ENCODE measurements at regions not wholly inside any gene's neighbourhood (a gene's known extent, or its start where the extent isn't known, plus 50 kb on each side); places are given as distances from the start of the nearest gene placed in this dataset.
"Not testable (repeated sequence)": the region's sequence is repeated elsewhere in the genome, so short reads cannot be mapped to it uniquely, and the experiment has no call there.

- FAIRE-seq = no peak
Measured at GRCh38 chr10:106044503-106044902, 1120.0 kb downstream of the SORCS1 start.

- FAIRE-seq = no peak
Measured at GRCh38 chr10:106043863-106044262, 1120.6 kb downstream of the SORCS1 start.

- no peak for FAIRE-seq
Measured at GRCh38 chr10:106038246-106038645, 1126.3 kb downstream of the SORCS1 start.

GRCh38 chr10:106033065-106033464, 1131.4 kb downstream of the SORCS1 start:
- FAIRE-seq = no peak

DNA sequence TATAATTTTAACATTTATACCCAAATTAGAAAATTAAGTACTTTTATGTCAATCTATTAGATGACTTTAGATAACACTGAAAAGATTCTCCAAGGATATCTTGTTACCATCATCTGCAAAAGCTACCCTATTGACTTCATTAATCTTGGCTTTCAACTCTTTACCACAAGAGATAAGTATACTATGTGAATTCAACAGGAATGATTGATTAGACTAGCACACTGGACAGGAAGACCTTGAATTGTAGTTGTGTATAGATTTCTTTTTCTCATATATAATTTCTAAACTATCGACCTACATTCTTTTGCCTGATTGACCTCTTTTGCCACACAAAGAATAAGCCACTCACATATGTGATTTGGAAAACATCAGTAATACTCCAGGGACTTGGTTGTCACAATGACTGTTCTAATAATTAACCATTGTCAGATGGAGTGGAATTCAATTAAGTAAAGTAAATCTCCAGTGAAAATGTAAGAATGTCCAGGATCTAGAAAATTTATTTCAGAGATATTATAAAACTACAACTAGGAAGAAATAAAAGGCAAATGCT, 1132.0 kb downstream of the SORCS1 start:
- no peak for FAIRE-seq

DNA sequence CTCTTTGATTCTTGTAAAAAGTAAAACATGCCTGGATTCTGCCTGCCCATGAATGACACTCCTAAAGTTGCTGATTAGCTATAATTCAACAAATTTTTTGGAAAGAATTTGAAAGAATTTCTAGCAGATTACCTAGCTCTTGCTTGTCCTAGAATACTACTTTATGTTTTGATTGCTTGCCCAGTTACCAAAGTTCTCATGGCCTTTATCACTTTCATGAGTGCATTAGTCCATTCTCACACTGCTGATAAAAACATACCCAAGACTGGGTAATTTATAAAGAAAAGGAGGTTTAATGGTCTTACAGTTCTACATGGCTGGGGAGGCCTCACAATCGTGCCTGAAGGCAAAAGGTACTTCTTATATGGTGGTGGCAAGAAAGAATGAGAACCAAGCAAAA, 1137.3 kb downstream of the SORCS1 start:
- FAIRE-seq = no peak

GRCh38 chr10:106025208-106025811, 1139.2 kb downstream of the SORCS1 start:
- FAIRE-seq = no peak

- no peak for FAIRE-seq
Measured at GRCh38 chr10:106023329-106023728, 1141.2 kb downstream of the SORCS1 start.

DNA sequence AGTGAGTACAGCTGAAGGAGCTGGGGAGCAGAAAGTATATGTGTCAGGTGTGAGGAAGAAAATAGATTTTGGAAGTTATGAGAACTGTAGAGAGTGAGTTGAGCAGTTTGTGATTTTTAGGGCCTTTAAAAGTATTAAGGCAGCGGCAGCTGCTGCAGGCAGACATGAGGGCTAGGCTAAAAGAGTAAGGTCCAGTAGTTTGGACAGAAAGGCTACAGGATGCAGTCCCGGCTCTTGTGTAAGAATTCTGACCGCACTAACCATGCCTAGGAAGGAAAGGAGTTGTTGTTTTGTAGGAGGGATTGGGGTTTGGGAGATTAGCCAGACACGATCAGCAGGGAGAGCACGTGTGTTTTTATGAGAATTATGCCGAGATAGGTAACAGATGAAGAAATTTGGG, 1144.9 kb downstream of the SORCS1 start:
- FAIRE-seq = not testable (repeated sequence)

- FAIRE-seq = not testable (repeated sequence)
Measured at GRCh38 chr10:106015369-106016199, 1148.9 kb downstream of the SORCS1 start.

DNA sequence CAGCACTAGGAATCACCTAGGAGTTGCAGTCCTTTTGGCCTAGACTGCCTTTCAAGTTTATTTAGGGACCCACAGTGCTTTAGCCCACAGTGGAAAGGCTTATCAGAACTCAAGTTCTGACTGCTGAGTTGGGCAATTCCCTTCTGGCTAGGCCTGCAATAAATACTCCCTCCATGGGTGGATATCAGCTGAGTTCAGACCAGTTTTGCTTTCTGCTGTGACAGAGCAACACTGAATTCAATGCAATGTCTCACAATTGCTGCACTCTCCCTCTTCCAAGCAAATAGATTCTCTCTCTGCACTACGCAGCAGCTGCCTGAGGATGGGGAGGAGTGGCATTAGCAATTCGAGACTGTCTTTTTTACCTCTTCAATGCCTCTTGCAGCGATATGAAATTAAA, 1153.3 kb downstream of the SORCS1 start:
- FAIRE-seq = no peak

- FAIRE-seq = no peak
Measured at GRCh38 chr10:106000721-106001120, 1163.8 kb downstream of the SORCS1 start.

GRCh38 chr10:105993609-105994008, 1170.9 kb downstream of the SORCS1 start:
- no peak for FAIRE-seq

DNA sequence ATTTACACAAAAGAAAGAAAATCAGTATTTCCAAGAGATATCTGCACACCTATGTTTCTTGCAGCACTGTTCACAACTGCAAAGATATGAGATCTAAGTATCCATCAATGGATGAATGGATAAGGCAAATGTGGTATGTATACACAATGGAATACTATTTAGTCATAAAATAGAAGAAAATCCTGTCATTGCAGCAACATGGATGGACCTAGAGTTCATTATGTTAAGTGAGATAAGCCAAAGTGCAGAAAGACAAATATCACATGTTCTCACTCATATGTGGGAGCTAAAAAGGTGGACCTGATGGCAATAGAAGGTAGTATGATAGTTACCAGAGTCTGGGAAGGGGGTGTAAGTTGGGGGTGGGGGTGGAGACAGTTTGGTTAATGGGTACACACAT, 1171.6 kb downstream of the SORCS1 start:
- no peak for FAIRE-seq

DNA sequence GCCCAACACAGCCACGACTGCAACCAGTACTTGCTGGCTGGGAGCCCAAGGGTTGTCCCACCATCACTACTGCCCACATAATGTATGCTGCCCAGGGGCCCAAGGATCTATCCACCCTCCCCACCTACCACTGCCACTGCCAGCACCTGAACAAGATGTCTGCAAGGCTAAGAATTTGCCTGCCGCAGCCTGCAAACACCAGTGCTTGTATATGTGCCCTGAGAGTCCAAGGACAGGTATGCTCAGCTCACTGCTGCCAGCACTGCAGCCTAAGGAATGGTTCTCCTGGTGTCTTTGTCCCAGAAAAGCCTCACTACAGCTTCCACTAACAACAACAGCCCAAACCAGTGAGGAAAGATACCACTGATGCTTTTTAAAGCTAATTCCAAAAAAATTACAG, 1174.0 kb downstream of the SORCS1 start:
- no peak for FAIRE-seq

DNA sequence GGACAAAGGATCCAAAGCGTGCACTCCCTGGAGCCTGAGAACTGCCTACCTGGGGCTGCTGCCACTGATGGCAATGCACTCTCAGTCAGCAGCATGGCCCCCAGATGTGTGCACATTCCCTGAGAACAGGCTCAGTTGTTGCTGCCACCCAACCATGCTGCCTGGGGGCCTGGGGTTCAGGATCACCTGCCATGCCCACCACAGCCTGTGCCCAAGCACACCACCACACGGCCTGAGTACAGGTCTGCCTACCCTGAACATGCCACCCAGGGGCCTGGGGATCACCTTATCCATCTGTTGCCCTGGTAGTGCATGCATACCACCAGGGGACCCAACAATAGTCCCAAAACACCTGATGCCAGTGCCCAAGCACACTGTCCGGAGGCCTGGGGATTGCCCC, 1174.5 kb downstream of the SORCS1 start:
- no peak for FAIRE-seq

GRCh38 chr10:105988848-105989247, 1175.7 kb downstream of the SORCS1 start:
- no peak for FAIRE-seq

DNA sequence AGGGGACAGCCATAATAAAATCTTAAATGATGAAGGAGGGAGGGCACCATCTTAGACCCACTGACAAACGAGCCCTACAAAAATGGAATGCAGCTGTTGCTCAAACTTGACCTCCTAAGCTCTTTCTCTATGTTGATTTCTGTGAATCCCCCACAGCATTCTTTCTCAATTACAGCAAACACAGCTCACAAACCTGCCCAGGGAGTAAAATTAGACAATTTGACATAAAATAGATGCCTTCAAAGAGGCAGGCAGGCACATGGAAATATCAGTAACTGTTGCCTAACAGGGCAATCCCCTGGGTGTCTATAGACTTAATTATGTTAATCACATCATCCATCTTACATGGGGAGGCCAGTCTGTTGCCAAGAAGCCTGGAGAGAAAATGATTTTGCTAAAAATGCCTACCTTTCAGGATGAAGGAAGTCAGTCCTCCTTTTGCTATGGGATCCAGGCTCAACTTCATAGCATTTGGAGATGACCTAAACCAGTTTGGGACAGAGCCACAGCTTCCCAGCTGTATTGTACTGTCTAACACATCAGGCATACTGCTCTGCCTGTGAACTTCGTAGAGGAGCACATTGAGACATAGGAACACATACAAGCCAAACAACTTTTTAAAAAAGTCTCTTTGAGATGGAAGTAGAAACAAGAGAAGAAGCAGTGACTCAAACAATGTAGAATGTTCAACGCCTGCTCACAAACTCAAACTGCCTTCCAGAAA, 1177.4 kb downstream of the SORCS1 start:
- no peak for FAIRE-seq

DNA sequence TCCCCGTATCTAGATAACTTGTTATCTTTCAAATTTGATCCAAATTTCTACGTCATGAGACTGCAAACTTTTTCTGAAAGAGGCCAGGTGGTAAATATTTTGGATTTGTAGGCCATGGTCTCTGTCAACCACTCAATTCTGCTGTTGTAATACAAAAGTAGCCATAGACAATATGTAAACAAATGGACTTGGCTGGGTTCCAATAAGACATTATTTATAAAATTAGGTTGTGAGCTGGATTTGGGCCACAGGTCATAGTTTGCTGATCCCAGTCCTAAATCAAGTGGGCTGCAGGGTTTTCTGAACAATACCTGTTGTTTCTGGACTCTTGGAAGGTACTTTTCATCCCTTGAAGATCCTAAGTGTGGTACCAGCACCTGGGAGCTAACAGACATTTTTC, 1178.0 kb downstream of the SORCS1 start:
- FAIRE-seq = no peak

GRCh38 chr10:105982735-105983134, 1181.8 kb downstream of the SORCS1 start:
- FAIRE-seq = no peak

DNA sequence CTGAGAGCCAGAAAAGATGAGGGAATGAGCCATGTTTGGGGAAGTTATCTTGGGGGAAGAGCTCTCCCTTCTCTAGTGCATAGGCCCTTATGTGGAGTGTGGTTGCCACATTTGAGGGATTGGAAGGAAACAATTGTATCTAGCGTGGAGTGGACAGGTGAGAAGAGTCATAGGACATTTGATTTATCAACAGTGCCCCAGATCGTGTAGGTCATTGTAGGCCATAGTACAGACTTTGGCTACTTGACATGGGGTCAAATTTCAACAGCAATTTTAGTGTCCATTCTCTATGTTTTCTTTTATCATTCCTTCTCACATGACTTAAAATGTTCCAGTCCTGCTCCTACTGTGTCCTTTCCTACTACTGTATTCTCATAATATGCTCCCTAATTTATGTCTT, 1182.8 kb downstream of the SORCS1 start:
- FAIRE-seq = no peak

GRCh38 chr10:105974803-105975456, 1189.6 kb downstream of the SORCS1 start:
- no peak for FAIRE-seq

DNA sequence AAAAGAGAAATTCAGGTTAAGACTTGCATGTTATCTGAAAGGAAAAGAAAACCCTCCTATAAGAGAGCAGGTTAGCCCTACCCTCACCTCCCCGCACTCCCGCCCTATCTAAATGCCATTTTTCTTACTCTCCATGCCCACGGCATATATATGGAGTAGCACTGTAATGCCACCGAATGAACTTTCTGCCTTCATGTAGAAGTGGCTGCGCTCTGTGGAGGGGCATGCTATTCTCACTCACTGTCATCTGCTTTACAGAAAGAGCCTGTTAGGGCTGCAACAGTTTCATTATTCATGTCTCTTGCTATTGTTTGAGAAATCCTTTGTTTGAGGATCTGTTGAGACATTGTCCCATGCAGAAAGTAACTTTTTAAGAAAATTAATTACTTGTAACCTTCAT, 1190.6 kb downstream of the SORCS1 start:
- no peak for FAIRE-seq
